IMR-90 (cell line): ENCODE measurements at regions not wholly inside any gene's neighbourhood (a gene's known extent, or its start where the extent isn't known, plus 50 kb on each side); places are given as distances from the start of the nearest gene placed in this dataset.

Experiments
- ATAC-seq: fragments of 200-7000 bp; cut with Tn5 transposase; 2 replicates; pipeline ENCODE4 v1.9.1; 2020; ENCODE audit warnings: low read depth, mild to moderate bottlenecking, moderate library complexity
- BruUV-seq: library from RNA; stranded (reverse); fragments of 400-500 nt; replicated peaks from 2 replicates; lab custom pipeline; 2021; lab: Mats Ljungman, UMichigan
- CTCF ChIA-PET: fragments of 300-600 bp; formaldehyde crosslinking; extraction: SDS; loops from one replicate; lab custom pipeline; 2021; ENCODE audit warnings: antibody characterized with exemption; lab: Yijun Ruan, JAX
- POLR2A ChIA-PET: fragments of 300-600 bp; sonication (Branson Sonifier 250); formaldehyde crosslinking; loops from one replicate; lab custom pipeline; 2022; ENCODE audit warnings: antibody characterized with exemption; ENCODE audit not compliant: unreplicated experiment; lab: Charles Lee
- DNase-seq: peaks from one replicate; pipeline ENCODE4 v3.0.0; 2013
- H2AFZ ChIP-seq: replicated peaks from 2 replicates; pipeline ENCODE3; 2013; ENCODE audit warnings: low read length, mild to moderate bottlenecking; ENCODE audit not compliant: poor library complexity
- H2AK5ac ChIP-seq: 2 replicates; pipeline ENCODE4 v1.6.1; 2013; ENCODE audit warnings: low read depth, low read length, inconsistent platforms
- H2AK9ac ChIP-seq: replicated peaks from 2 replicates; pipeline ENCODE3; 2013; ENCODE audit warnings: mild to moderate bottlenecking, low read depth, low read length, moderate library complexity; ENCODE audit not compliant: poor library complexity
- H2BK120ac ChIP-seq: 2 replicates; pipeline ENCODE4 v1.6.1; 2013; ENCODE audit warnings: low read depth, low read length, inconsistent platforms
- H2BK15ac ChIP-seq: 3 replicates; pipeline ENCODE4 v1.6.1; 2013; ENCODE audit warnings: low read depth, low read length, inconsistent platforms
- H2BK20ac ChIP-seq: 2 replicates; pipeline ENCODE4 v1.6.1; 2013; ENCODE audit warnings: low read depth, mild to moderate bottlenecking, inconsistent platforms, low read length, moderate library complexity
- H2BK5ac ChIP-seq: 2 replicates; pipeline ENCODE4 v1.6.1; 2013; ENCODE audit warnings: mild to moderate bottlenecking, low read depth, low read length, inconsistent platforms; ENCODE audit not compliant: poor library complexity, severe bottlenecking
- H3K14ac ChIP-seq: replicated peaks from 2 replicates; pipeline ENCODE4 v1.6.1; 2013; ENCODE audit warnings: low read depth, low read length, inconsistent platforms
- H3K18ac ChIP-seq: 2 replicates; pipeline ENCODE4 v1.6.1; 2013; ENCODE audit warnings: low read depth, low read length, control low read depth
- H3K23ac ChIP-seq: 2 replicates; pipeline ENCODE4 v1.6.1; 2013; ENCODE audit warnings: low read depth, low read length, inconsistent platforms
- H3K27ac ChIP-seq: 2 replicates; pipeline ENCODE4 v1.5.1; 2013; ENCODE audit warnings: mild to moderate bottlenecking, control low read depth, low read length; ENCODE audit not compliant: insufficient read depth
- H3K27me3 ChIP-seq: 2 replicates; pipeline ENCODE4 v1.6.1; 2013; ENCODE audit warnings: low read length; ENCODE audit not compliant: control insufficient read depth, insufficient read depth
- H3K36me3 ChIP-seq: 2 replicates; pipeline ENCODE4 v1.6.1; 2013; ENCODE audit warnings: low read length, mixed read lengths; ENCODE audit not compliant: control insufficient read depth, insufficient read depth
- H3K4ac ChIP-seq: 2 replicates; pipeline ENCODE4 v1.6.1; 2013; ENCODE audit warnings: low read depth, low read length, inconsistent platforms
- H3K4me1 ChIP-seq: 2 replicates; pipeline ENCODE4 v1.6.1; 2013; ENCODE audit warnings: low read length, mixed read lengths; ENCODE audit not compliant: control insufficient read depth, insufficient read depth
- H3K4me2 ChIP-seq: 2 replicates; pipeline ENCODE4 v1.6.1; 2013; ENCODE audit warnings: low read depth, mild to moderate bottlenecking, control low read depth, low read length, moderate library complexity
- H3K4me3 ChIP-seq: 2 replicates; pipeline ENCODE4 v1.5.1; 2013; ENCODE audit warnings: low read depth, mild to moderate bottlenecking, control low read depth, low read length, moderate library complexity; ENCODE audit not compliant: insufficient read depth
- H3K56ac ChIP-seq: 2 replicates; pipeline ENCODE4 v1.6.1; 2013; ENCODE audit warnings: low read length, inconsistent platforms; ENCODE audit not compliant: insufficient read depth; ENCODE audit errors: extremely low read depth
- H3K79me1 ChIP-seq, 2 experiments: 2 replicates each; pipeline ENCODE4 v1.6.1; 2013; ENCODE audit warnings: low read length in 2 of 2, inconsistent platforms in 1 of 2, low read depth in 1 of 2
- H3K9ac ChIP-seq: 2 replicates; pipeline ENCODE4 v1.6.1; 2013; ENCODE audit warnings: low read depth, low read length, control low read depth
- H3K9me1 ChIP-seq: 2 replicates; pipeline ENCODE4 v1.6.1; 2013; ENCODE audit warnings: low read length, inconsistent platforms; ENCODE audit not compliant: insufficient read depth
- H3K9me3 ChIP-seq: 2 replicates; pipeline ENCODE4 v1.6.1; 2013; ENCODE audit warnings: low read length; ENCODE audit not compliant: control insufficient read depth, insufficient read depth
- H4K20me1 ChIP-seq: 2 replicates; pipeline ENCODE4 v1.6.1; 2013; ENCODE audit warnings: low read length, inconsistent platforms; ENCODE audit not compliant: insufficient read depth
- H4K5ac ChIP-seq: 2 replicates; pipeline ENCODE4 v1.6.1; 2013; ENCODE audit warnings: mild to moderate bottlenecking, low read depth, low read length, control low read depth
- H4K8ac ChIP-seq, 2 experiments: 2 replicates each; pipeline ENCODE4 v1.6.1; 2013; ENCODE audit warnings: low read depth in 2 of 2, low read length in 2 of 2, control low read depth in 1 of 2, inconsistent platforms in 1 of 2
- H4K91ac ChIP-seq: 2 replicates; pipeline ENCODE4 v1.6.1; 2013; ENCODE audit warnings: low read depth, low read length, inconsistent platforms; ENCODE audit not compliant: insufficient read depth
- BHLHE40 ChIP-seq: fragments of 150-350 bp; IDR thresholded peaks from 2 replicates; pipeline ENCODE4 v1.6.1; 2016; ENCODE audit warnings: mild to moderate bottlenecking, low read depth, low read length
- CHD1 ChIP-seq: IDR thresholded peaks from 2 replicates; pipeline ENCODE4 v1.6.1; 2012; ENCODE audit warnings: low read depth, low read length, improper control_type of control experiment
- FOS ChIP-seq: fragments of 150-350 bp; IDR thresholded peaks from 2 replicates; pipeline ENCODE4 v1.6.1; 2016; ENCODE audit warnings: low read depth, low read length
- MAZ ChIP-seq: IDR thresholded peaks from 2 replicates; pipeline ENCODE4 v1.6.1; 2012; ENCODE audit warnings: low read depth, mild to moderate bottlenecking, low read length, improper control_type of control experiment, moderate library complexity, borderline replicate concordance
- MXI1 ChIP-seq: IDR thresholded peaks from 2 replicates; pipeline ENCODE4 v1.6.1; 2012; ENCODE audit warnings: low read depth, mild to moderate bottlenecking, low read length, moderate library complexity, borderline replicate concordance
- NFE2L2 ChIP-seq: fragments of 150-350 bp; IDR thresholded peaks from 2 replicates; pipeline ENCODE4 v1.6.1; 2016; ENCODE audit warnings: low read depth, mild to moderate bottlenecking, low read length
- RAD21 ChIP-seq: IDR thresholded peaks from 2 replicates; pipeline ENCODE4 v1.6.1; 2012; ENCODE audit warnings: low read length, improper control_type of control experiment
- RCOR1 ChIP-seq: IDR thresholded peaks from 2 replicates; pipeline ENCODE4 v1.6.1; 2012; ENCODE audit warnings: mild to moderate bottlenecking, low read length, improper control_type of control experiment; ENCODE audit not compliant: insufficient replicate concordance
- WGBS, 2 experiments: methylation state at CpG; one replicate each; pipeline versions ENCODE4 v1.1.5 to v1.1.7; 2013; ENCODE audit warnings: missing lambda C conversion rate in 2 of 2; ENCODE audit not compliant: insufficient read length in 1 of 2; ENCODE audit errors: extremely low coverage in 2 of 2; 5-methylcytosine and 5-hydroxymethylcytosine counted together
- dilution Hi-C: fragments of 300-500 bp; cut with HindIII; formaldehyde crosslinking; loops from one replicate; pipeline ENCODE4 v1.14.3; 2018; ENCODE audit warnings: low sequenced_read_pairs; ENCODE audit not compliant: unreplicated experiment
- in situ Hi-C: fragments of 300-500 bp; cut with MboI; formaldehyde crosslinking; loops from 3 replicates; pipeline ENCODE4 v1.14.3; 2019; ENCODE audit warnings: low sequenced_read_pairs, inconsistent platforms, mixed read lengths
- intact Hi-C: fragments of 100-400 bp; cut with micrococcal nuclease; formaldehyde crosslinking; loops from 2 replicates; pipeline ENCODE4 v1.10.0; 2022
- TF ChIP-seq, protein P1 (sequence below): fragments of 150-350 bp; IDR thresholded peaks from 2 replicates; pipeline ENCODE4 v1.6.1; 2017; ENCODE audit warnings: mild to moderate bottlenecking, antibody characterized with exemption, low read length, low read depth
- TF ChIP-seq, protein P2 (sequence below): conservative IDR thresholded peaks from 2 replicates; pipeline ENCODE4 v1.5.1; 2012; ENCODE audit warnings: mild to moderate bottlenecking, low read depth, low read length, improper control_type of control experiment

DNA sequence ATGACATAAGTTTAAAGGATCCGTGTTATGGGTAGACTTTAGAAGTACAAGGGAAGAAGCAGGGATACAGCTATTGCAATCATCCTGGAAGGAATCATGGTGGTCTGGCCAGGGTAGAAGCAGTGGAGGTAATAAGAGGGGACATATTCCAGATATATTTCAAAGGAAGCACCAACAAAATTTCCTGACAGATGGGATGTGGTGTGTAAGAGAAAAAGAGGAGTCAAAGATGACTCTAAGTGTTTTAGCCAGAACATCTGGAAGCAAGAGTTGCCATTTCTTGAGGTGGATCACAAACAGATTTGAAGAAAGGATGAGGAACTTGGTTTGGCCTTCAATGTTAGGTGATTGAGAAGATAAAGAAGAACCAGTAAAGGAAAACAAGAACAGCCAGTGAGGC lies 133.1 kb upstream of the CTAGE1 start:
- no peak for ATAC-seq
- H3K56ac ChIP-seq: peak overlapping the region; percentile 44; the same call in 1 of the 2 replicates
- H4K5ac ChIP-seq: peak overlapping the region; percentile 42; the same call in 1 of the 2 replicates
- H3K4me2 ChIP-seq: peak overlapping the region; percentile 25; the same call in 1 of the 2 replicates
- peak overlapping the region; percentile 26 for H2AK9ac ChIP-seq
- WGBS, 2 experiments: no CpG with 5 or more reads among the region's 1 CpG
- peak overlapping the region; percentile 63 for H4K91ac ChIP-seq
- H3K14ac ChIP-seq: peak overlapping the region; percentile 42
- peak overlapping the region; percentile 87; the same call in 1 of the 2 replicates for H3K18ac ChIP-seq
- no peak overlapping the region for H3K27ac ChIP-seq
- no peak overlapping the region for H2AFZ ChIP-seq
- H3K9me3 ChIP-seq: no peaks in the 10 kb centered on the region
- dilution Hi-C loops (no loop called here), intact Hi-C loops (loop anchor here (10.0 kb wide), 1 partner anchor 116 kb away; no protein-coding TSS in a partner anchor), in situ Hi-C loops (loop anchor here (10.0 kb wide), 1 partner anchor 86 kb away; no protein-coding TSS in a partner anchor)
- H3K4ac ChIP-seq: peak overlapping the region; percentile 76
- H3K4me3 ChIP-seq: no peak overlapping the region
- H3K23ac ChIP-seq: peak overlapping the region; percentile 74
- peak overlapping the region; percentile 81; the same call in 2 of the 3 replicates for H2BK15ac ChIP-seq
- no peaks in the 10 kb centered on the region for H3K79me1 ChIP-seq
- peak overlapping the region; percentile 54 for H2AK5ac ChIP-seq
- peak overlapping the region; percentile 92 for H2BK20ac ChIP-seq
- H4K20me1 ChIP-seq: no peaks in the 10 kb centered on the region
- peak overlapping the region; percentile 87 for H2BK5ac ChIP-seq
- no peak for DNase-seq
- peaks cover 20% of the 10 kb centered on the region for H3K9me1 ChIP-seq
- no peaks in the 10 kb centered on the region; the same call in 1 of the 2 replicates for H3K27me3 ChIP-seq
- ChIA-PET POLR2A (no interaction called here), CTCF (no interaction called here)
- peak overlapping the region; percentile 3 to 68; a peak in 3 of 4 replicates for H4K8ac ChIP-seq
- H3K9ac ChIP-seq: no peak overlapping the region
- BruUV-seq: no TSS peak
- TF ChIP-seq MXI1: no peak
- TF ChIP-seq CHD1: no peak
- TF ChIP-seq, protein P1, sequence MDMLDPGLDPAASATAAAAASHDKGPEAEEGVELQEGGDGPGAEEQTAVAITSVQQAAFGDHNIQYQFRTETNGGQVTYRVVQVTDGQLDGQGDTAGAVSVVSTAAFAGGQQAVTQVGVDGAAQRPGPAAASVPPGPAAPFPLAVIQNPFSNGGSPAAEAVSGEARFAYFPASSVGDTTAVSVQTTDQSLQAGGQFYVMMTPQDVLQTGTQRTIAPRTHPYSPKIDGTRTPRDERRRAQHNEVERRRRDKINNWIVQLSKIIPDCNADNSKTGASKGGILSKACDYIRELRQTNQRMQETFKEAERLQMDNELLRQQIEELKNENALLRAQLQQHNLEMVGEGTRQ: no peak
- TF ChIP-seq NFE2L2: no peak
- TF ChIP-seq FOS: no peak
- no peak for TF ChIP-seq BHLHE40
- TF ChIP-seq MAZ: no peak
- TF ChIP-seq, protein P2, sequence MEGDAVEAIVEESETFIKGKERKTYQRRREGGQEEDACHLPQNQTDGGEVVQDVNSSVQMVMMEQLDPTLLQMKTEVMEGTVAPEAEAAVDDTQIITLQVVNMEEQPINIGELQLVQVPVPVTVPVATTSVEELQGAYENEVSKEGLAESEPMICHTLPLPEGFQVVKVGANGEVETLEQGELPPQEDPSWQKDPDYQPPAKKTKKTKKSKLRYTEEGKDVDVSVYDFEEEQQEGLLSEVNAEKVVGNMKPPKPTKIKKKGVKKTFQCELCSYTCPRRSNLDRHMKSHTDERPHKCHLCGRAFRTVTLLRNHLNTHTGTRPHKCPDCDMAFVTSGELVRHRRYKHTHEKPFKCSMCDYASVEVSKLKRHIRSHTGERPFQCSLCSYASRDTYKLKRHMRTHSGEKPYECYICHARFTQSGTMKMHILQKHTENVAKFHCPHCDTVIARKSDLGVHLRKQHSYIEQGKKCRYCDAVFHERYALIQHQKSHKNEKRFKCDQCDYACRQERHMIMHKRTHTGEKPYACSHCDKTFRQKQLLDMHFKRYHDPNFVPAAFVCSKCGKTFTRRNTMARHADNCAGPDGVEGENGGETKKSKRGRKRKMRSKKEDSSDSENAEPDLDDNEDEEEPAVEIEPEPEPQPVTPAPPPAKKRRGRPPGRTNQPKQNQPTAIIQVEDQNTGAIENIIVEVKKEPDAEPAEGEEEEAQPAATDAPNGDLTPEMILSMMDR: no peak
- no peak for TF ChIP-seq RAD21
- TF ChIP-seq RCOR1: no peak
- no peaks in the 10 kb centered on the region for H3K36me3 ChIP-seq
- peak overlapping the region; percentile 79 for H2BK120ac ChIP-seq
- peaks cover 18% of the 10 kb centered on the region for H3K4me1 ChIP-seq
